OCI-LY3 (cell line): ENCODE measurements at regions not wholly inside any gene's neighbourhood (a gene's known extent, or its start where the extent isn't known, plus 50 kb on each side); places are given as distances from the start of the nearest gene placed in this dataset.
"Not testable (repeated sequence)": the region's sequence is repeated elsewhere in the genome, so short reads cannot be mapped to it uniquely, and the experiment has no call there.

Experiments
- H2AFZ ChIP-seq: fragments of 200-600, 300-600 bp; shearing (Covaris generic); 2 replicates; pipeline ENCODE4 v1.6.0; 2014; ENCODE audit warnings: antibody characterized with exemption, low read depth, low read length
- H3K27ac ChIP-seq: fragments of 200-600, 300-600 bp; sonication (generic); 2 replicates; pipeline ENCODE4 v1.5.1; 2014; ENCODE audit warnings: mild to moderate bottlenecking, low read length, moderate library complexity, mixed read lengths
- H3K27me3 ChIP-seq: fragments of 200-600, 300-600 bp; sonication (generic); 2 replicates; pipeline ENCODE4 v1.6.1; 2014; ENCODE audit warnings: low read depth, low read length, mixed read lengths
- H3K36me3 ChIP-seq: fragments of 200-600, 300-600 bp; sonication (generic); replicated peaks from 2 replicates; pipeline ENCODE3; 2014; ENCODE audit warnings: low read depth, low read length, mixed read lengths
- H3K4me1 ChIP-seq: fragments of 300-600, 200-600 bp; sonication (generic); 2 replicates; pipeline ENCODE4 v1.6.1; 2014; ENCODE audit warnings: low read length, mixed read lengths
- H3K4me2 ChIP-seq: fragments of 200-600, 300-600 bp; sonication (generic); 2 replicates; pipeline ENCODE4 v1.6.1; 2014; ENCODE audit warnings: low read length, mixed read lengths
- H3K4me3 ChIP-seq: fragments of 300-600, 200-600 bp; sonication (generic); 2 replicates; pipeline ENCODE4 v1.5.1; 2014; ENCODE audit warnings: antibody characterized with exemption, mild to moderate bottlenecking, low read length, moderate library complexity
- H3K79me2 ChIP-seq: fragments of 300-600, 200-600 bp; shearing (Covaris generic); 2 replicates; pipeline ENCODE4 v1.6.1; 2014; ENCODE audit warnings: mild to moderate bottlenecking, low read length, mixed read lengths
- H3K9ac ChIP-seq: fragments of 300-600, 200-600 bp; shearing (Covaris generic); 2 replicates; pipeline ENCODE4 v1.6.0; 2014; ENCODE audit warnings: mild to moderate bottlenecking, low read length, moderate library complexity
- H3K9me3 ChIP-seq: fragments of 200-600, 300-600 bp; shearing (Covaris generic); 2 replicates; pipeline ENCODE4 v1.6.1; 2014; ENCODE audit warnings: low read length, mixed read lengths; ENCODE audit not compliant: insufficient read depth
- H4K20me1 ChIP-seq: fragments of 200-600, 300-600 bp; sonication (generic); 2 replicates; pipeline ENCODE4 v1.6.1; 2016; ENCODE audit warnings: low read length, mixed read lengths; ENCODE audit not compliant: insufficient read depth
- EZH2phosphoT487 ChIP-seq: fragments of 200-600 bp; shearing (Covaris generic); IDR thresholded peaks from 2 replicates; pipeline ENCODE4 v1.6.1; 2018; ENCODE audit warnings: antibody characterized with exemption, mixed run types, low read depth
- TF ChIP-seq, protein P1 (sequence below): fragments of 200-600, 300-600 bp; sonication (generic); IDR thresholded peaks from 2 replicates; pipeline ENCODE4 v1.5.1; 2014; ENCODE audit warnings: antibody characterized with exemption, low read length, low read depth

DNA sequence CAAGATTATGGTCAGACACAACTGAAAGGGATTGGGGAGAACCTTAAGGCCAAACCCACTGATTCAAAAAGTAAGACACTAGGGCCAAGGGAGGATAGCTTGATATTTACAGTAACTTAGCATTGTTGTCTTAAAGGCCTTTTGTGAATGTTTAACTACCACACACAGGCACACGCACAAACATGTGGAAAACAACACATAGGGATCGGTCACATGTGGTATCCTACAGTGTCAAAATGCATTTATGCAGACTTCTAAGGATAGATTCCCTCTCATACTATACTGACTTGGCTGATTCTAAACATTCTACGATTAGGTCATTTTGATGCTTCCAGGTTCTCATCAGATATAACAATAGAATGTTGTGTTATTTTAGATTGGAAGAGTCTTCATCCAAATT, 638.9 kb upstream of the LRRTM1 start:
- Histone ChIP-seq H3K79me2 (no peaks in the 10 kb centered on the region), H3K4me2 (no peak overlapping the region), H3K27me3 (no peaks in the 10 kb centered on the region), H3K9me3 (no peaks in the 10 kb centered on the region), H3K36me3 (no peaks in the 10 kb centered on the region), H3K4me3 (no peak overlapping the region), H3K9ac (no peak overlapping the region), H3K27ac (no peak overlapping the region), H3K4me1 (no peaks in the 10 kb centered on the region), H4K20me1 (no peaks in the 10 kb centered on the region), H2AFZ (no peak overlapping the region)
- TF ChIP-seq, protein P1, sequence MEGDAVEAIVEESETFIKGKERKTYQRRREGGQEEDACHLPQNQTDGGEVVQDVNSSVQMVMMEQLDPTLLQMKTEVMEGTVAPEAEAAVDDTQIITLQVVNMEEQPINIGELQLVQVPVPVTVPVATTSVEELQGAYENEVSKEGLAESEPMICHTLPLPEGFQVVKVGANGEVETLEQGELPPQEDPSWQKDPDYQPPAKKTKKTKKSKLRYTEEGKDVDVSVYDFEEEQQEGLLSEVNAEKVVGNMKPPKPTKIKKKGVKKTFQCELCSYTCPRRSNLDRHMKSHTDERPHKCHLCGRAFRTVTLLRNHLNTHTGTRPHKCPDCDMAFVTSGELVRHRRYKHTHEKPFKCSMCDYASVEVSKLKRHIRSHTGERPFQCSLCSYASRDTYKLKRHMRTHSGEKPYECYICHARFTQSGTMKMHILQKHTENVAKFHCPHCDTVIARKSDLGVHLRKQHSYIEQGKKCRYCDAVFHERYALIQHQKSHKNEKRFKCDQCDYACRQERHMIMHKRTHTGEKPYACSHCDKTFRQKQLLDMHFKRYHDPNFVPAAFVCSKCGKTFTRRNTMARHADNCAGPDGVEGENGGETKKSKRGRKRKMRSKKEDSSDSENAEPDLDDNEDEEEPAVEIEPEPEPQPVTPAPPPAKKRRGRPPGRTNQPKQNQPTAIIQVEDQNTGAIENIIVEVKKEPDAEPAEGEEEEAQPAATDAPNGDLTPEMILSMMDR, result no peak
- no peak for TF ChIP-seq EZH2phosphoT487

DNA sequence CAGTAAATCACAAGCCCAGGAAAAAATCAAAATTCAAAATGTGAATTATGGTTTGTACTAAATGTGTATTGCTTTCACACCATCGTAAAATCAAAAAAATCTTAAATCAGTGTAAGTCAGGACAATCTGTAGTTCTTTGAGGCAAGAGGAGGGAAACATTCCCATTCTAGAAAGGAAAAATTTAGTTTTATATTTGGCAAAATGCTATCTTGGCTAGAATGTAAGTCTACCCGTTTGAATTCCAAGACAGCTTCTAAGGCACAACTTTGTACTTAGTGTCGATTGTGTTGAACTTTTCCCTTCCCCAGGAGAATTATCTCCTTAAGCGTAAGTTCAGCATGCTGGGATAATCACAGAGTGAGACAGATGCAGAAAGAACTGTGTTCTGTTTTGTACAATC, 638.2 kb upstream of the LRRTM1 start:
- Histone ChIP-seq H3K9ac (no peak overlapping the region), H3K4me1 (no peaks in the 10 kb centered on the region), H3K36me3 (no peaks in the 10 kb centered on the region), H3K27ac (no peak overlapping the region), H3K9me3 (no peaks in the 10 kb centered on the region), H2AFZ (no peak overlapping the region), H4K20me1 (no peaks in the 10 kb centered on the region), H3K4me3 (no peak overlapping the region), H3K27me3 (no peaks in the 10 kb centered on the region), H3K79me2 (no peaks in the 10 kb centered on the region), H3K4me2 (no peak overlapping the region)
- TF ChIP-seq, protein P1, result no peak
- no peak for TF ChIP-seq EZH2phosphoT487

DNA sequence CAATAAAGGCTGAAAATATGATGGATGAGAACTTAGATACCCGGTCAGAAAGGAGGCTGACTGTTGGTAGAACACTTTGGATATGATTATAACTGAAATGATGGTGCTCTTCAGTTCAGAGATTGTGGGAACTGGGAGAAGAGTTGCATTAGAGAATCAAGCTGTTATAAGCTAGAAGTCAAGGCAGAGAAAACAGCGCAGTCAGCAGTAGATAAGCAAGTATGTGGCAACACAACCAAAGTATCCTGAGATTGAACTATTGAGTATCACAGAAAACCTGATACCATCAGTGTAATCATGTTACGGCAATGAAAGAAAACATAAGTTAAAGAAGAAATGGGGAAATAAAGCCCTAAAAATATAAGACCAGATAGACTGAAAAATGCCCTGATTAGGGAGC, 633.9 kb upstream of the LRRTM1 start:
- Histone ChIP-seq H3K36me3 (no peaks in the 10 kb centered on the region), H3K27me3 (no peaks in the 10 kb centered on the region), H3K4me3 (no peak overlapping the region), H3K9ac (no peak overlapping the region), H4K20me1 (no peaks in the 10 kb centered on the region), H3K4me1 (no peaks in the 10 kb centered on the region), H3K4me2 (no peak overlapping the region), H3K79me2 (no peaks in the 10 kb centered on the region), H3K27ac (no peak overlapping the region), H3K9me3 (peaks cover 2% of the 10 kb centered on the region; the same call in 1 of the 2 replicates), H2AFZ (no peak overlapping the region)
- TF ChIP-seq EZH2phosphoT487, result no peak
- TF ChIP-seq, protein P1, result no peak

DNA sequence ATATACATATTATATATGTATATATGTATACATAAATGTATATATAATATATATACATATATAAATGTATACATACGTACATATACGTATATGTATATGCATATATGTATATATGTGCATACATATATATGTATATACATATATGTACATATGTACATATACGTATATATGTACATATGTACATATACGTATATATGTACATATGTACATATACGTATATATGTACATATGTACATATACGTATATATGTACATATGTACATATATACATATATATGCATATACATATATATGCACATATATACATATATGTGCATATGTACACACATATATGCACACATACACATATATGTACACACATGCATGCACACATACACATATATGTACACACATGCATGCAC, 627.3 kb upstream of the LRRTM1 start:
- not testable (repeated sequence) for H3K4me2 ChIP-seq, H2AFZ ChIP-seq, H3K9me3 ChIP-seq

DNA sequence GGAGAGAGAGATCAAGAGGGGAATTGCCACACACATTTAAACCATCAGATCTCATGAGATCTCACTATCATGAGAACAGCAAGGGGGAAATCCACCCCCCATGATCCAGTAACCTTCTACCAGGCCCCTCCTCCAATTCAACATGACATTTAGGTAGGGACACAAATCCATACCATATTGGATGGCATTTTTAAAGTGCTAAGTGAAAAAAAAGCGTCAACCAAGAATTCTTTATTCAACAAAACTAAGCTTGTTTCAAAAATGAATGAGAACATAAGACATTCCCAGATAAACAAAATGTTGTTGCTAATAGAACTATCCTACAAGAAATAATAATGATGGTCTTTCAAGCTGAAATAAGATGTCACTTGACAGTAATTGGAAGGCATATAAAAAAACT, 626.2 kb upstream of the LRRTM1 start:
- no peak overlapping the region for H3K9ac ChIP-seq
- H3K27me3 ChIP-seq, result no peaks in the 10 kb centered on the region
- no peaks in the 10 kb centered on the region for H4K20me1 ChIP-seq
- H3K4me3 ChIP-seq, result no peak overlapping the region
- no peaks in the 10 kb centered on the region for H3K4me1 ChIP-seq
- no peaks in the 10 kb centered on the region; the same call in 1 of the 2 replicates for H3K9me3 ChIP-seq
- no peak overlapping the region for H3K4me2 ChIP-seq
- no peak overlapping the region for H2AFZ ChIP-seq
- H3K27ac ChIP-seq, result no peak overlapping the region
- TF ChIP-seq, protein P1, result no peak
- H3K79me2 ChIP-seq, result no peaks in the 10 kb centered on the region
- H3K36me3 ChIP-seq, result no peaks in the 10 kb centered on the region

More for the DNA sequence above, 627.3 kb upstream of the LRRTM1 start:
- H3K4me3 ChIP-seq, H3K4me1 ChIP-seq, H3K79me2 ChIP-seq, H4K20me1 ChIP-seq, H3K27me3 ChIP-seq, H3K9ac ChIP-seq, H3K36me3 ChIP-seq, H3K27ac ChIP-seq: not testable (repeated sequence)
